A549 (cell line): ENCODE measurements at regions not wholly inside any gene's neighbourhood (a gene's known extent, or its start where the extent isn't known, plus 50 kb on each side); places are given as distances from the start of the nearest gene placed in this dataset.

Experiments
- ATAC-seq, 2 experiments: fragments of 200-7000 bp in 1 of 2; fragments of >200 bp in 1 of 2; cut with Nextera tagmentation in 1 of 2; cut with Tn5 transposase in 1 of 2; 3 replicates each; pipeline versions ENCODE4 v1.8.0 to v1.9.1; 2018 to 2020; ENCODE audit warnings: mild to moderate bottlenecking in 1 of 2, moderate library complexity in 1 of 2
- CTCF ChIA-PET: fragments of 300-600 bp; sonication (Branson Sonifier 250); formaldehyde crosslinking; extraction: SDS; loops from one replicate; lab custom pipeline; 2021; ENCODE audit warnings: antibody characterized with exemption, inconsistent platforms; lab: Yijun Ruan, JAX
- POLR2A ChIA-PET: fragments of 350-600 bp; formaldehyde crosslinking; extraction: SDS; loops from one replicate; lab custom pipeline; 2021; ENCODE audit warnings: antibody characterized with exemption, inconsistent platforms; lab: Yijun Ruan, JAX
- DNase-seq, 2 experiments: peaks; one replicate each; pipeline versions ENCODE4 v3.0.0 to v3.0.0-alpha.2; 2011 to 2016; ENCODE audit warnings: low read depth in 1 of 2, low spot score in 1 of 2
- FAIRE-seq: peaks from 2 replicates; lab custom pipeline; 2011; peaks lifted over from hg19 to GRCh38; lab: Jason Lieb, UNC
- H3K27ac ChIP-seq, 2 experiments: fragments of >200 bp; sonication (Bioruptor Twin); formaldehyde crosslinking; 3 replicates each; pipeline ENCODE4 v1.5.1; 2016 to 2017
- H3K4me1 ChIP-seq: fragments of >200 bp; sonication (Bioruptor Twin); formaldehyde crosslinking; 3 replicates; pipeline ENCODE4 v1.6.1; 2016
- H3K4me2 ChIP-seq: fragments of >200 bp; sonication (Bioruptor Twin); formaldehyde crosslinking; 3 replicates; pipeline ENCODE4 v1.6.1; 2016
- H3K4me3 ChIP-seq: fragments of >200 bp; sonication (Bioruptor Twin); formaldehyde crosslinking; 3 replicates; pipeline ENCODE4 v1.5.1; 2016
- H3K9me3 ChIP-seq: fragments of >200 bp; sonication (Bioruptor Twin); formaldehyde crosslinking; 3 replicates; pipeline ENCODE4 v1.6.1; 2016
- ATOH8 ChIP-seq: fragments of 250-450 bp; sonication (Bioruptor Pico); IDR thresholded peaks from 2 replicates; pipeline ENCODE4 v1.5.0; 2020; ENCODE audit warnings: low read depth, mild to moderate bottlenecking, moderate library complexity
- BCL3 ChIP-seq: fragments of >200 bp; sonication (Bioruptor Twin); formaldehyde crosslinking; IDR thresholded peaks from 3 replicates; pipeline ENCODE4 v1.6.1; 2016
- BHLHE40 ChIP-seq: IDR thresholded peaks from 2 replicates; pipeline ENCODE4 v1.6.1; 2012; ENCODE audit warnings: low read depth, low read length, inconsistent platforms
- CBX8 ChIP-seq: fragments of 200-600 bp; sonication (generic); IDR thresholded peaks from 2 replicates; pipeline ENCODE4 v1.6.1; 2016
- CHD2 ChIP-seq: fragments of 150-350 bp; IDR thresholded peaks from 2 replicates; pipeline ENCODE4 v1.6.1; 2014; ENCODE audit warnings: low read length; ENCODE audit not compliant: partially characterized antibody
- ESRRA ChIP-seq: fragments of 150-350 bp; IDR thresholded peaks from 2 replicates; pipeline ENCODE4 v1.6.1; 2014; ENCODE audit warnings: mild to moderate bottlenecking, low read length, borderline replicate concordance
- FOXS1 ChIP-seq: fragments of 250-450 bp; sonication (Bioruptor Pico); IDR thresholded peaks from 2 replicates; pipeline ENCODE4 v1.5.0; 2020; ENCODE audit warnings: mild to moderate bottlenecking, moderate library complexity
- GATA3 ChIP-seq: IDR thresholded peaks from 2 replicates; pipeline ENCODE4 v1.6.1; 2012; ENCODE audit warnings: borderline replicate concordance
- HDAC2 ChIP-seq: fragments of 200-600 bp; sonication (generic); IDR thresholded peaks from 2 replicates; pipeline ENCODE4 v1.6.1; 2016
- HEYL ChIP-seq: fragments of 250-450 bp; sonication (Bioruptor Pico); IDR thresholded peaks from 2 replicates; pipeline ENCODE4 v1.8.0; 2021; ENCODE audit warnings: mild to moderate bottlenecking, moderate library complexity
- JUN ChIP-seq, 2 experiments: fragments of >200 bp; sonication (Bioruptor Twin); formaldehyde crosslinking; IDR thresholded peaks; 2 replicates in 1 of 2; 3 replicates in 1 of 2; pipeline ENCODE4 v1.6.1; 2016 to 2017
- KDM5A ChIP-seq: fragments of 200-600 bp; sonication (generic); IDR thresholded peaks from 2 replicates; pipeline ENCODE4 v1.6.1; 2016; ENCODE audit warnings: antibody characterized with exemption, mild to moderate bottlenecking
- MAFK ChIP-seq: fragments of 450-650 bp; IDR thresholded peaks from 2 replicates; pipeline ENCODE4 v1.6.1; 2014; ENCODE audit not compliant: partially characterized antibody
- MYC ChIP-seq: IDR thresholded peaks from 2 replicates; pipeline ENCODE4 v1.6.1; 2012; ENCODE audit warnings: mild to moderate bottlenecking, inconsistent platforms, low read length, improper control_type of control experiment, borderline replicate concordance
- NPAS2 ChIP-seq: fragments of 250-450 bp; sonication (Bioruptor Pico); IDR thresholded peaks from 2 replicates; pipeline ENCODE4 v1.8.0; 2022; ENCODE audit warnings: mild to moderate bottlenecking, moderate library complexity, borderline replicate concordance
- NR3C1 ChIP-seq: fragments of >200 bp; sonication (Bioruptor Twin); formaldehyde crosslinking; IDR thresholded peaks from 3 replicates; pipeline ENCODE4 v1.6.1; 2017
- PHF8 ChIP-seq: fragments of 200-600 bp; sonication (generic); IDR thresholded peaks from 2 replicates; pipeline ENCODE4 v1.6.1; 2016; ENCODE audit warnings: low read depth, mild to moderate bottlenecking, antibody characterized with exemption, moderate library complexity, borderline replicate concordance
- RCOR1 ChIP-seq: fragments of 150-350 bp; IDR thresholded peaks from 2 replicates; pipeline ENCODE4 v1.6.1; 2014; ENCODE audit warnings: antibody characterized with exemption, low read length, low read depth
- REST ChIP-seq: fragments of 200-600 bp; sonication (generic); IDR thresholded peaks from 2 replicates; pipeline ENCODE4 v1.6.1; 2016; ENCODE audit warnings: antibody characterized with exemption, mild to moderate bottlenecking, moderate library complexity
- RNF2 ChIP-seq: fragments of 200-600 bp; sonication (generic); IDR thresholded peaks from 2 replicates; pipeline ENCODE4 v1.6.1; 2016; ENCODE audit warnings: low read depth, mild to moderate bottlenecking, antibody characterized with exemption, moderate library complexity, borderline replicate concordance
- SREBF2 ChIP-seq: fragments of 450-650 bp; IDR thresholded peaks from 2 replicates; pipeline ENCODE4 v1.6.1; 2014; ENCODE audit warnings: mild to moderate bottlenecking, moderate library complexity
- ZFP36 ChIP-seq: fragments of 450-650 bp; IDR thresholded peaks from 2 replicates; pipeline ENCODE4 v1.6.1; 2014; ENCODE audit warnings: borderline replicate concordance; ENCODE audit not compliant: partially characterized antibody
- ZNF302 ChIP-seq: fragments of 250-450 bp; sonication (Bioruptor Pico); IDR thresholded peaks from 2 replicates; pipeline ENCODE4 v1.9.0; 2021; ENCODE audit warnings: inconsistent platforms, mild to moderate bottlenecking, moderate library complexity
- WGBS: methylation state at CpG from one replicate; pipeline ENCODE4 v1.1.6; 2017; ENCODE audit errors: missing lambda C conversion rate; 5-methylcytosine and 5-hydroxymethylcytosine counted together
- TF ChIP-seq, protein P1 (sequence below): IDR thresholded peaks from 2 replicates; pipeline ENCODE4 v1.6.1; 2012; ENCODE audit warnings: low read depth, borderline replicate concordance
- TF ChIP-seq, protein P2 (sequence below): fragments of 450-650 bp; IDR thresholded peaks from 2 replicates; pipeline ENCODE4 v1.6.1; 2014; ENCODE audit warnings: antibody characterized with exemption
- TF ChIP-seq, protein P3 (sequence below): fragments of >200 bp; sonication (Bioruptor Twin); formaldehyde crosslinking; IDR thresholded peaks from 3 replicates; pipeline ENCODE4 v1.5.1; 2016

DNA sequence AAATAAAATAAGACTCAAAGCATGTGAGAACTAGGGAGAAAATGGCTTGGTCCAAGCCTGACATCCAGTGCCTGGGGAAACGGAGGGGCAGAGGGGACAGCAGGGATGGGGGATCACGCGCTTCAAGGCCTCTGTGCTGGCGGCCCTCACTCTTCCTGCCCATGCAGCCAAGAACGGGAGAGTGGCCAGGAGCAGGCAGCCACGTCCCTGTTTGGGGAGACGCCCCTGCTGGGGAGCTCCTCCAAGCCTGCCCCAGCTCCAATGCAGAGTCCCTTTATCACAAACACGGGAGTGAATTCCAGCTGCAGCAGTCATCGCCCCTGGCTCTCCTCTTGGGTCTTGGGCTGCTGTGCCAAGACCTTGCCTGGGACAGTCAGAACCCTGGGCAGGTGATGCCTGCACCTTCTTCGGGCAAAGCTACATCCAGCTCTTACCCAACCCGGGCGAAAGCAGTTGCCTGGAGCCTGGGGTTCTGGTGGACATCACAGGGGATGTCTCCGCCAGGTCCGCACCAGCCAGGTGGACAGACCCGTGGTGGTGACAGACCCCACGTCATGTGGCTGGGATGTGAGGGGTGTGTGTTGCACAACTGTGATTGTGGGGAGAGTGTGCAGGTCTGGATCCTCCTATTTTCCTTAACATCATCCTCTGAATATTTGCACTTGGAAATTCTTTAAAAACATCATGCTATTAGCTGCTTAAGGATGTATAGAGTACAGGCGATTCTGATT lies 1391.3 kb downstream of the BRD1 start:
- ChIA-PET CTCF (no interaction called here), POLR2A (no interaction called here)
- no peak overlapping the region for H3K4me2 ChIP-seq
- H3K9me3 ChIP-seq: no peaks in the 10 kb centered on the region
- no peak for TF ChIP-seq CHD2
- TF ChIP-seq KDM5A: no peak
- TF ChIP-seq BCL3: no peak
- TF ChIP-seq GATA3: no peak
- TF ChIP-seq, protein P1, sequence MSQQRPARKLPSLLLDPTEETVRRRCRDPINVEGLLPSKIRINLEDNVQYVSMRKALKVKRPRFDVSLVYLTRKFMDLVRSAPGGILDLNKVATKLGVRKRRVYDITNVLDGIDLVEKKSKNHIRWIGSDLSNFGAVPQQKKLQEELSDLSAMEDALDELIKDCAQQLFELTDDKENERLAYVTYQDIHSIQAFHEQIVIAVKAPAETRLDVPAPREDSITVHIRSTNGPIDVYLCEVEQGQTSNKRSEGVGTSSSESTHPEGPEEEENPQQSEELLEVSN: no peak
- TF ChIP-seq JUN (IDR thresholded peaks at IDR 0.05): no peak
- no peak for TF ChIP-seq ESRRA
- no peak for TF ChIP-seq HDAC2
- no peak for TF ChIP-seq ATOH8 (CRISPR knock-in tag)
- no peak for TF ChIP-seq PHF8
- no peak for TF ChIP-seq ZFP36
- TF ChIP-seq REST: no peak
- TF ChIP-seq, protein P2, sequence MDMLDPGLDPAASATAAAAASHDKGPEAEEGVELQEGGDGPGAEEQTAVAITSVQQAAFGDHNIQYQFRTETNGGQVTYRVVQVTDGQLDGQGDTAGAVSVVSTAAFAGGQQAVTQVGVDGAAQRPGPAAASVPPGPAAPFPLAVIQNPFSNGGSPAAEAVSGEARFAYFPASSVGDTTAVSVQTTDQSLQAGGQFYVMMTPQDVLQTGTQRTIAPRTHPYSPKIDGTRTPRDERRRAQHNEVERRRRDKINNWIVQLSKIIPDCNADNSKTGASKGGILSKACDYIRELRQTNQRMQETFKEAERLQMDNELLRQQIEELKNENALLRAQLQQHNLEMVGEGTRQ: no peak
- no peak for TF ChIP-seq SREBF2
- no peak for TF ChIP-seq HEYL (CRISPR knock-in tag)
- no peak for TF ChIP-seq RCOR1
- no peak for TF ChIP-seq FOXS1
- DNase-seq (no peak), ATAC-seq (no peak), FAIRE-seq (no peak)
- H3K4me1 ChIP-seq: peaks cover 13% of the 10 kb centered on the region; the same call in 2 of the 3 replicates
- no peak overlapping the region for H3K27ac ChIP-seq
- WGBS: 84% methylated on average over 9 of the region's 17 CpGs
- no peak overlapping the region for H3K4me3 ChIP-seq

DNA sequence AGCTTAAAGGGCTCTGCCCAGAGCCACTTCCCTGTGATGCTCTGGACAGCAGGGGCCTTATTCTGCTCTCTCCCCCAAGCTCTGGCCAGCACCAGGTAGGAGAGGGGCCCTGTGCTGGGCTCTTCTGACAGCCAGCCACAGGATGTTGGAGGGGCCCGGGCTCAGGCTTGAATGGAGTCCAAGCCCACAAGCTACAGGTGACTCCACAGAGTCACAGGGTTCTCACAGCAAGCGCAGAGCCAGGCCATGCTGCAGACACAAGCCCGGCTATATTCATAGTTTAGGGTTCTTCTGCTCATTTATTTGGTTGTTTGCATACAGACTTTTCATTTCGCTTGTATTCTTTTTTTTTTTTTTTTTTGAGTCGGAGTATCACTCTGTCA lies 1392.8 kb downstream of the BRD1 start:
- ATAC-seq: no peak
- H3K4me3 ChIP-seq: no peak overlapping the region
- TF ChIP-seq, protein P3, sequence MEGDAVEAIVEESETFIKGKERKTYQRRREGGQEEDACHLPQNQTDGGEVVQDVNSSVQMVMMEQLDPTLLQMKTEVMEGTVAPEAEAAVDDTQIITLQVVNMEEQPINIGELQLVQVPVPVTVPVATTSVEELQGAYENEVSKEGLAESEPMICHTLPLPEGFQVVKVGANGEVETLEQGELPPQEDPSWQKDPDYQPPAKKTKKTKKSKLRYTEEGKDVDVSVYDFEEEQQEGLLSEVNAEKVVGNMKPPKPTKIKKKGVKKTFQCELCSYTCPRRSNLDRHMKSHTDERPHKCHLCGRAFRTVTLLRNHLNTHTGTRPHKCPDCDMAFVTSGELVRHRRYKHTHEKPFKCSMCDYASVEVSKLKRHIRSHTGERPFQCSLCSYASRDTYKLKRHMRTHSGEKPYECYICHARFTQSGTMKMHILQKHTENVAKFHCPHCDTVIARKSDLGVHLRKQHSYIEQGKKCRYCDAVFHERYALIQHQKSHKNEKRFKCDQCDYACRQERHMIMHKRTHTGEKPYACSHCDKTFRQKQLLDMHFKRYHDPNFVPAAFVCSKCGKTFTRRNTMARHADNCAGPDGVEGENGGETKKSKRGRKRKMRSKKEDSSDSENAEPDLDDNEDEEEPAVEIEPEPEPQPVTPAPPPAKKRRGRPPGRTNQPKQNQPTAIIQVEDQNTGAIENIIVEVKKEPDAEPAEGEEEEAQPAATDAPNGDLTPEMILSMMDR: no peak
- TF ChIP-seq ATOH8 (CRISPR knock-in tag): no peak
- TF ChIP-seq HEYL (CRISPR knock-in tag): no peak
- TF ChIP-seq MAFK: no peak
- no peak for TF ChIP-seq NPAS2 (CRISPR knock-in tag)
- no peak for TF ChIP-seq ZNF302 (CRISPR knock-in tag)
- TF ChIP-seq NR3C1: no peak
- no peak for TF ChIP-seq BHLHE40
- TF ChIP-seq RNF2: no peak
- TF ChIP-seq CBX8: no peak
- no peak for TF ChIP-seq MYC
- POLR2A ChIA-PET: no interaction called here
- no peaks in the 10 kb centered on the region for H3K9me3 ChIP-seq
- H3K27ac ChIP-seq: peak overlapping the region in 1 of 2 experiments; percentile 43; a peak in 3 of 6 replicates
- WGBS: 90% methylated on average over 5 of the region's 5 CpGs
- H3K4me1 ChIP-seq: peaks cover 13% of the 10 kb centered on the region; the same call in 2 of the 3 replicates
- CTCF ChIA-PET: interaction anchor here (0.9 to 1.2 kb wide), 2 partner anchors 12 to 57 kb away, joined by 4 to 5 read pairs; no protein-coding TSS in a partner anchor
- no peak for FAIRE-seq
- DNase-seq: no peak
- no peak overlapping the region for H3K4me2 ChIP-seq
